Effector CD4-positive, alpha-beta T cell (primary cell): ENCODE measurements at regions not wholly inside any gene's neighbourhood (a gene's known extent, or its start where the extent isn't known, plus 50 kb on each side); places are given as distances from the start of the nearest gene placed in this dataset.
"Not testable (repeated sequence)": the region's sequence is repeated elsewhere in the genome, so short reads cannot be mapped to it uniquely, and the experiment has no call there.

Experiments
- DNase-seq: peaks from one replicate; pipeline ENCODE4 v3.0.0-alpha.2; 2020

GRCh38 chr18:41690332-41691127, 264.5 kb upstream of the PIK3C3 start:
- DNase-seq, result no peak

- DNase-seq, result no peak
Observed at GRCh38 chr18:41687138-41687537, 267.9 kb upstream of the PIK3C3 start.

GRCh38 chr18:41681138-41681880, 273.7 kb upstream of the PIK3C3 start:
- no peak for DNase-seq

- no peak for DNase-seq
Observed at GRCh38 chr18:41674506-41674905, 280.5 kb upstream of the PIK3C3 start.

GRCh38 chr18:41666231-41666630, 288.8 kb upstream of the PIK3C3 start:
- DNase-seq, result no peak

- DNase-seq, result no peak
Observed at GRCh38 chr18:41665210-41665609, 289.8 kb upstream of the PIK3C3 start.

- no peak for DNase-seq
Observed at GRCh38 chr18:41660654-41661053, 294.4 kb upstream of the PIK3C3 start.

- no peak for DNase-seq
Observed at GRCh38 chr18:41659438-41660130, 295.4 kb upstream of the PIK3C3 start.

GRCh38 chr18:41657189-41657588, 297.8 kb upstream of the PIK3C3 start:
- DNase-seq, result no peak

GRCh38 chr18:41655074-41655473, 300.0 kb upstream of the PIK3C3 start:
- DNase-seq, result no peak

GRCh38 chr18:41647914-41648313, 307.1 kb upstream of the PIK3C3 start:
- DNase-seq, result no peak

- no peak for DNase-seq
Observed at GRCh38 chr18:41646915-41647620, 308.0 kb upstream of the PIK3C3 start.

- DNase-seq, result no peak
Observed at GRCh38 chr18:41645589-41646360, 309.3 kb upstream of the PIK3C3 start.

- DNase-seq, result no peak
Observed at GRCh38 chr18:41644466-41644865, 310.6 kb upstream of the PIK3C3 start.

GRCh38 chr18:41643427-41643826, 311.6 kb upstream of the PIK3C3 start:
- DNase-seq, result no peak

GRCh38 chr18:41642756-41643155, 312.3 kb upstream of the PIK3C3 start:
- no peak for DNase-seq

GRCh38 chr18:41639218-41639617, 315.8 kb upstream of the PIK3C3 start:
- no peak for DNase-seq

- not testable (repeated sequence) for DNase-seq
Observed at GRCh38 chr18:41631723-41632285, 323.2 kb upstream of the PIK3C3 start.

GRCh38 chr18:41630232-41630886, 324.7 kb upstream of the PIK3C3 start:
- DNase-seq, result no peak

GRCh38 chr18:41624460-41624859, 330.6 kb upstream of the PIK3C3 start:
- no peak for DNase-seq

GRCh38 chr18:41621177-41621576, 333.9 kb upstream of the PIK3C3 start:
- DNase-seq, result no peak
